ENCODE measurements at regions not wholly inside any gene's neighbourhood (a gene's known extent, or its start where the extent isn't known, plus 50 kb on each side); places are given as distances from the start of the nearest gene placed in this dataset.

DNA sequence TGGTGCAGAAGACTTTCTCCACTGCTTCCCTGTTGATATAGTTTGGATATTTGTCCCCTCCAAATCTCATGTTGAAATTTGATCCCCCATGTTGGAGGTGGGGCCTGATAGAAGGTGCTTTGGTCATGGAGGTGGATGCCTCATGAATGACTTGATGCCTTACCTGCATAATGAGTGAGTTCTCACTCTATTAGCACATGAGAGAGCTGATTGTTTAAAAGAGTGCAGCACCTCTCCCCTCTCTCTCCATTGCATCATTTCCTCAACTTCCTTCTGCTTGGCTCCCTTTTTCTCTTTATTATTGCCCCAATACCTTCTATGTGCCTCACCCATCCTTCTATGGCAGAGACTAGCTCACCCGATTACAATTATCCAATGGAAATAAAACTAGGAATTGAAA, 90.8 kb upstream of the COX10 start:
- no peaks in the 10 kb centered on the region for H3K9me3 Mint-ChIP-seq
- H3K4me3 Mint-ChIP-seq = no peak overlapping the region
- ChIA-PET POLR2A (no interaction called here), CTCF (no interaction called here)
- no peaks in the 10 kb centered on the region for H3K27me3 Mint-ChIP-seq
- no peak overlapping the region for H3K27ac Mint-ChIP-seq
- Histone ChIP-seq H3K4me1 (ENCODE audit: insufficient read depth, low read length) (no peaks in the 10 kb centered on the region), H3K27ac (ENCODE audit: low read depth, low read length) (no peak overlapping the region), H3K4me3 (ENCODE audit: low read length) (no peak overlapping the region), H3K27me3 (ENCODE audit: insufficient read depth, low read length, poor library complexity, severe bottlenecking) (no peaks in the 10 kb centered on the region), H3K36me3 (ENCODE audit: insufficient read depth, low read length) (no peaks in the 10 kb centered on the region), H3K9me3 (ENCODE audit: low read length) (no peaks in the 10 kb centered on the region)
- no peak for DNase-seq
- no peaks in the 10 kb centered on the region for H3K4me1 Mint-ChIP-seq
- peaks cover 5 to 22% (median 21%) of the 10 kb centered on the region in 3 donors for H3K36me3 Mint-ChIP-seq

DNA sequence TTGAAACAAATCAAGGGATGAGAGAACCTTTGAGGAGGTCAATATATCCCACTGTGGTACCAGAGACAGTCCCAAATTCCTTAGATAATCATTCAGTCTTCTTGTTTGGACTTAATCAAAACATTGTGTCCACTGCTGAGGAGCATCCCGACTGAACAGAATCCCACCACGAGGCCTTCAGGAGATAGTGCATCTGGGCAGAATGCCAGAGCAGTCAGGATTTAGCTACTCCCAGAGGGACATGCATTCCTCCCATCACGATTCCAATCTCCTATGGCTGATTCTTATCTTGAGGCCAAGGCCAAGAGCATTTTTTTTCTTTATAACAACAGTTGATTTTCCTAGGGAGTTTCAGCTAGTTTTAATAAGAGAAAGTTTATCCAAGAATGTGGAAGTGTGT, 87.4 kb upstream of the COX10 start:
- POLR2A ChIA-PET = no interaction called here
- Mint-ChIP-seq H3K27ac (no peak overlapping the region), H3K27me3 (peaks cover 0 to 1% of the 10 kb centered on the region in 2 donors), H3K9me3 (no peaks in the 10 kb centered on the region), H3K4me3 (no peak overlapping the region), H3K36me3 (peaks cover 2 to 27% (median 19%) of the 10 kb centered on the region in 3 donors), H3K4me1 (peaks cover 0 to 3% (median 0%) of the 10 kb centered on the region in 3 donors)
- H3K9me3 ChIP-seq (ENCODE audit: low read length) = no peaks in the 10 kb centered on the region
- H3K4me1 ChIP-seq (ENCODE audit: insufficient read depth, low read length) = no peaks in the 10 kb centered on the region
- no peaks in the 10 kb centered on the region for H3K27me3 ChIP-seq (ENCODE audit: insufficient read depth, low read length, poor library complexity, severe bottlenecking)
- H3K36me3 ChIP-seq (ENCODE audit: insufficient read depth, low read length) = no peaks in the 10 kb centered on the region
- no peak for DNase-seq
- CTCF ChIA-PET = no interaction called here
- H3K4me3 ChIP-seq (ENCODE audit: low read length) = no peak overlapping the region
- no peak overlapping the region for H3K27ac ChIP-seq (ENCODE audit: low read depth, low read length)

DNA sequence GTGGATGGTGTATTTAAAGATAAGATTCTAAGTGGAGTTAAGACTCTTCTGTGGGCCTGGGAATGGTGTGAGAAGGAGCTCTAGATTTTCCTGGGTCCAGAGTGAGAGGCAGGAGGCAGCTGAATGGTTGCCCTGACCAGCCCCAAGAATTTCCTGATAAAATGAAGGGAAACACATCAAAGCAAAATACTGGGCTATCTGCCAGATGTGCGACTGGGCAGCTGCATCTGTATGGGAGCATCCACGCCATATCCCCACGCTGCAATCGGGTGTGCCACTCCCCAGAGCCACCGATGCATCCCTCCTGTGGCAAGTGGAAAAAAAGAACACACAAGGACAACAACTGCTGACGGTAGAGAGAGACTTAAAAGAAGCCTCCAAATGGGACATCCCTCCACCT, 84.3 kb upstream of the COX10 start:
- Mint-ChIP-seq H3K4me1 (peaks cover 0 to 3% (median 0%) of the 10 kb centered on the region in 3 donors), H3K9me3 (no peaks in the 10 kb centered on the region), H3K27ac (no peak overlapping the region), H3K27me3 (peaks cover 0 to 1% of the 10 kb centered on the region in 2 donors), H3K4me3 (peak overlapping the region in 1 of 7 donors; percentile 21), H3K36me3 (peaks cover 2 to 25% (median 12%) of the 10 kb centered on the region in 3 donors)
- Histone ChIP-seq H3K4me1 (ENCODE audit: insufficient read depth, low read length) (no peaks in the 10 kb centered on the region), H3K27me3 (ENCODE audit: insufficient read depth, low read length, poor library complexity, severe bottlenecking) (no peaks in the 10 kb centered on the region), H3K9me3 (ENCODE audit: low read length) (no peaks in the 10 kb centered on the region), H3K27ac (ENCODE audit: low read depth, low read length) (no peak overlapping the region), H3K4me3 (ENCODE audit: low read length) (no peak overlapping the region), H3K36me3 (ENCODE audit: insufficient read depth, low read length) (no peaks in the 10 kb centered on the region)
- ChIA-PET CTCF (no interaction called here), POLR2A (no interaction called here)
- DNase-seq = no peak

DNA sequence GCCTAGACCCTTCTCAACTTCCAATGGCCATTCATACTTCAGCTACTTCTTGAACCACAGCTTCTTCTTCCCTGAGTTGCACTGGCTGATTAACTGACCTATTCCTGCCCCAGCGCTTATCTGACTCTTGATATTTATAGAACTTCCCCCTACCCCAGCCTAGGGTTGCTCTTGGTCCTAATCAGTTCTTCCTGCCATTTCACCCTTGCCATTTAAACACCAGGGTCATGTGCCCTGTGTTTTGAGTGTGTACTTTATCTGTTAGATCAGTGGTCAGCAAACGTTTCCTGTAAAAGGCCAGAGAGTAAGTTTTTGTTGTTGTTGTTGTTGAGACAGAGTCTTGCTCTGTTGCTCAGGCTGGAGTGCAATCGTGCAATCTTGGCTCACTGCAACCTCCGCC, 82.4 kb upstream of the COX10 start:
- H3K36me3 Mint-ChIP-seq = peaks cover 0 to 18% (median 8%) of the 10 kb centered on the region in 3 donors
- no peak overlapping the region for H3K4me3 Mint-ChIP-seq
- CTCF ChIA-PET = no interaction called here
- Histone ChIP-seq H3K36me3 (ENCODE audit: insufficient read depth, low read length) (no peaks in the 10 kb centered on the region), H3K27me3 (ENCODE audit: insufficient read depth, low read length, poor library complexity, severe bottlenecking) (no peaks in the 10 kb centered on the region), H3K4me1 (ENCODE audit: insufficient read depth, low read length) (no peaks in the 10 kb centered on the region), H3K27ac (ENCODE audit: low read depth, low read length) (no peak overlapping the region), H3K9me3 (ENCODE audit: low read length) (no peaks in the 10 kb centered on the region), H3K4me3 (ENCODE audit: low read length) (no peak overlapping the region)
- peaks cover 0 to 1% of the 10 kb centered on the region in 2 donors for H3K27me3 Mint-ChIP-seq
- no peaks in the 10 kb centered on the region for H3K9me3 Mint-ChIP-seq
- H3K27ac Mint-ChIP-seq = peak overlapping the region in 1 of 8 donors; percentile 72
- H3K4me1 Mint-ChIP-seq = peaks cover 0 to 3% (median 0%) of the 10 kb centered on the region in 3 donors
- DNase-seq = no peak
- POLR2A ChIA-PET = no interaction called here

DNA sequence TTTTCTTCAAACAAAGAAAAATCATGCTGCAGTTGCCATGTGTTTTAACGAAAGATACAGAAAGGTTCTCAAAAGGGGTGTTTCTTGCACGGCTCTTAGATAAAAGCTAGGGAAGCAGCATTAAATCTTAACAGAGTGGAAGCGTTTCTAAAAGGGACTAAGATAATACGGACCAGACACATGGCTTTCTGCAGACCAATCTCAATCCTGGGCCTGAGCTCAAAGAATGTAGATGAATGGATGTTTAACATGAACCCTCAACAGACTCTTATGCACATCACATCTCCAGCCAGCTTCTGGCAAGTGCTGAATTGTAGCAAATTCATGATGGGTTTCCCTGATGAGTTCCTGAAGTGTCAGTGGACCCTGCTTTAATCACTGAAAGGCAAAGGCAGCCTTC, 80.2 kb upstream of the COX10 start:
- no peaks in the 10 kb centered on the region for H3K27me3 Mint-ChIP-seq
- Histone ChIP-seq H3K27me3 (ENCODE audit: insufficient read depth, low read length, poor library complexity, severe bottlenecking) (no peaks in the 10 kb centered on the region), H3K4me1 (ENCODE audit: insufficient read depth, low read length) (no peaks in the 10 kb centered on the region), H3K27ac (ENCODE audit: low read depth, low read length) (no peak overlapping the region), H3K9me3 (ENCODE audit: low read length) (no peaks in the 10 kb centered on the region), H3K36me3 (ENCODE audit: insufficient read depth, low read length) (no peaks in the 10 kb centered on the region), H3K4me3 (ENCODE audit: low read length) (no peak overlapping the region)
- ChIA-PET POLR2A (no interaction called here), CTCF (no interaction called here)
- H3K36me3 Mint-ChIP-seq = peaks cover 0 to 10% (median 7%) of the 10 kb centered on the region in 3 donors
- peaks cover 0 to 3% (median 0%) of the 10 kb centered on the region in 3 donors for H3K4me1 Mint-ChIP-seq
- H3K9me3 Mint-ChIP-seq = no peaks in the 10 kb centered on the region
- H3K27ac Mint-ChIP-seq = peak overlapping the region in 1 of 8 donors; percentile 19
- no peak for DNase-seq
- no peak overlapping the region for H3K4me3 Mint-ChIP-seq

DNA sequence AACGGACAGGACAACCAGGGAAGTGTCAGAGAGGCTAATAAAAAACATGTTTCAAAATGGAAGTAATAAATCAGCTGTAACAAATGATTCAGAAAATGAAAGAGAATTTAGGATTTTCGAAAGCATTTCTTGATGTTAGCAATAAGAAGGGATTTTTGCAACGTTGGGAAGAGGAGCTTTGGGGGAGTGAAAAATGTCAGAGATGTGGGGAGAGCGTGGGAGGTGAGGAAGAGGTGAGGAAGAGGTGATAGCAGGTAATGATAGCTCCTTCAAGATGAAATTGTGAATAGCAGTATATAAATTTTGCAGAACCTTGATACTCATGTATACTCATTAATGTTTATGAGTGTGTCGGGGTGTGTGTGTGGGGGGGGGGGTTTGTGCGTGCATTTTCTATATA, 76.2 kb upstream of the COX10 start:
- Mint-ChIP-seq H3K36me3 (peaks cover 0 to 7% (median 0%) of the 10 kb centered on the region in 3 donors), H3K4me1 (no peaks in the 10 kb centered on the region), H3K4me3 (no peak overlapping the region), H3K9me3 (no peaks in the 10 kb centered on the region), H3K27ac (no peak overlapping the region), H3K27me3 (no peaks in the 10 kb centered on the region)
- Histone ChIP-seq H3K9me3 (ENCODE audit: low read length) (no peaks in the 10 kb centered on the region), H3K4me3 (ENCODE audit: low read length) (no peak overlapping the region), H3K4me1 (ENCODE audit: insufficient read depth, low read length) (no peaks in the 10 kb centered on the region), H3K36me3 (ENCODE audit: insufficient read depth, low read length) (no peaks in the 10 kb centered on the region), H3K27me3 (ENCODE audit: insufficient read depth, low read length, poor library complexity, severe bottlenecking) (no peaks in the 10 kb centered on the region), H3K27ac (ENCODE audit: low read depth, low read length) (no peak overlapping the region)
- no peak for DNase-seq
- POLR2A ChIA-PET = no interaction called here
- CTCF ChIA-PET = no interaction called here

DNA sequence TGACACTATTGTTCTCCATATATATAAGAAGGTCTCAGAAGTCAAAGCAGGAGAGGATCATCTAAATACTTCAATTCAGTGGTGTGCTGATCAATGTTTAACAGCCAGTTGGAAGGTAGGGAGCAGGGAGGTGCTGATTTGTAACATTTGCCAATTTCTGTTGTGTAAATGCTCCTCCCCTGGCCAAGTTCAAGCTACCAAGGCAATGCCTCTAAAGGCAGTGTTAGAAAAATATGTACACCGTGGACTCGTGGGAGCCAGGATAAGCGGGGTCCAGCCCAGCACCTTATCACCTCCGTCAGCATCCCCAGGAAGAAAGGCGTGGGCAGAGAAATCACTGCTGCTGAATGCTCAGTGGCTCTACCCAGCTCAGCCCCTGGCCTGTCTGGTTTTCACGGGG, 75.3 kb upstream of the COX10 start:
- Histone ChIP-seq H3K36me3 (ENCODE audit: insufficient read depth, low read length) (no peaks in the 10 kb centered on the region), H3K4me3 (ENCODE audit: low read length) (no peak overlapping the region), H3K27ac (ENCODE audit: low read depth, low read length) (no peak overlapping the region), H3K9me3 (ENCODE audit: low read length) (no peaks in the 10 kb centered on the region), H3K27me3 (ENCODE audit: insufficient read depth, low read length, poor library complexity, severe bottlenecking) (no peaks in the 10 kb centered on the region), H3K4me1 (ENCODE audit: insufficient read depth, low read length) (no peaks in the 10 kb centered on the region)
- Mint-ChIP-seq H3K27me3 (no peaks in the 10 kb centered on the region), H3K27ac (no peak overlapping the region), H3K9me3 (no peaks in the 10 kb centered on the region), H3K4me3 (no peak overlapping the region), H3K4me1 (no peaks in the 10 kb centered on the region), H3K36me3 (peaks cover 0 to 7% (median 0%) of the 10 kb centered on the region in 3 donors)
- CTCF ChIA-PET = no interaction called here
- DNase-seq = no peak
- POLR2A ChIA-PET = no interaction called here

DNA sequence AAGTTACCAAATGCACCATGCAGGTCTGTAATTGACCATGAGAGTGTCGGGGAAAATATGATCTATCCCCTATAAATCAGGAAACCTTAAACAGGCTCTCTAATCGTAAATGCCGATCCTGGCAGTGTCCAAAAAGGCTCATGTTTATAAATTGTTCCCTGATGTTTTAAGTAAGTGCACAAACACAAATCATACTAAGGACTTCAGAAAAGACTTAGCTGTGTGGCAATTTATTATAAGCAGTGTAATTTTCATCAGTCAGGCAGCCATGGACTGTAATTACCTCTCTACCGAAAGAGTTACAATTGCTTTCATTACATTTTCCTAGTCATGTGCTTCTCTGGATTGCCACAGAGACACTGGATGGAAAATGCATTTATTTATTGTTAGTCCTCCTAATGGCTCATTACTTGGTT, 73.4 kb upstream of the COX10 start:
- no peak overlapping the region for H3K27ac Mint-ChIP-seq
- Histone ChIP-seq H3K4me1 (ENCODE audit: insufficient read depth, low read length) (no peaks in the 10 kb centered on the region), H3K9me3 (ENCODE audit: low read length) (no peaks in the 10 kb centered on the region), H3K27ac (ENCODE audit: low read depth, low read length) (no peak overlapping the region), H3K4me3 (ENCODE audit: low read length) (no peak overlapping the region), H3K27me3 (ENCODE audit: insufficient read depth, low read length, poor library complexity, severe bottlenecking) (no peaks in the 10 kb centered on the region), H3K36me3 (ENCODE audit: insufficient read depth, low read length) (no peaks in the 10 kb centered on the region)
- H3K36me3 Mint-ChIP-seq = peaks cover 0 to 12% (median 4%) of the 10 kb centered on the region in 3 donors
- no peaks in the 10 kb centered on the region for H3K4me1 Mint-ChIP-seq
- H3K9me3 Mint-ChIP-seq = peaks cover 0 to under 1% (median 0%) of the 10 kb centered on the region in 5 donors
- no peak for DNase-seq
- ChIA-PET POLR2A (no interaction called here), CTCF (no interaction called here)
- H3K4me3 Mint-ChIP-seq = no peak overlapping the region
- no peaks in the 10 kb centered on the region for H3K27me3 Mint-ChIP-seq

DNA sequence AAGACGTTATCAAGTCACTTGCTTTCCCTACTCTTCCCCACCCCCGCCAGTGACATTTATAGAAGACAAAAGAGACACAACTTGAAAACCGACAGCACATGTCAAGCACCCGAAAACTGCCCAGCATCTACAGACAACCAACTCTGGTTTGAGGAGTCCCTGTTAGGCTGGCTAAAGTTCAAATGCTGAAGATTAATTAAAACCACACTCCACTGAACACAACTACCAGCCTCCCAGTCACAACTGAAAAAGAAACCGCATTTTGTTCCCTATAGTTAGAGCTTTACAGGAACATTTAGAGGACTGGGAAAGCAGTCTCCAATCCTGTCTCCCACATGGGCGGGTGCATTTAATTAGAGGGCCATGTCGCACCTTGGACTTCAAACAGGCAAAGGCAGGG, 73.0 kb upstream of the COX10 start:
- Mint-ChIP-seq H3K9me3 (peaks cover 0 to 3% (median 0%) of the 10 kb centered on the region in 5 donors), H3K36me3 (peaks cover 2 to 16% (median 4%) of the 10 kb centered on the region in 3 donors), H3K27me3 (no peaks in the 10 kb centered on the region), H3K4me1 (no peaks in the 10 kb centered on the region), H3K27ac (peak overlapping the region in 2 of 8 donors; percentile 1 to 10), H3K4me3 (no peak overlapping the region)
- H3K36me3 ChIP-seq (ENCODE audit: insufficient read depth, low read length) = no peaks in the 10 kb centered on the region
- no peak for DNase-seq
- H3K27me3 ChIP-seq (ENCODE audit: insufficient read depth, low read length, poor library complexity, severe bottlenecking) = no peaks in the 10 kb centered on the region
- H3K9me3 ChIP-seq (ENCODE audit: low read length) = no peaks in the 10 kb centered on the region
- ChIA-PET POLR2A (no interaction called here), CTCF (no interaction called here)
- no peaks in the 10 kb centered on the region for H3K4me1 ChIP-seq (ENCODE audit: insufficient read depth, low read length)
- no peak overlapping the region for H3K4me3 ChIP-seq (ENCODE audit: low read length)
- no peak overlapping the region for H3K27ac ChIP-seq (ENCODE audit: low read depth, low read length)
